GM12878 (cell line): ENCODE measurements at regions not wholly inside any gene's neighbourhood (a gene's known extent, or its start where the extent isn't known, plus 50 kb on each side); places are given as distances from the start of the nearest gene placed in this dataset.

Experiments used
- ATAC-seq: fragments of 200-7000 bp; cut with Tn5 transposase; 3 replicates; pipeline ENCODE4 v1.9.1; 2020; ENCODE audit warnings: mild to moderate bottlenecking, moderate library complexity
- BruUV-seq: library from RNA; stranded (reverse); fragments of 400-500 nt; replicated peaks from 2 replicates; lab custom pipeline; 2021; lab: Mats Ljungman, UMichigan
- CTCF ChIA-PET: fragments of 300-600 bp; sonication (Branson Sonifier 250); formaldehyde crosslinking; extraction: SDS; loops from one replicate; lab custom pipeline; 2021; ENCODE audit warnings: inconsistent platforms; lab: Yijun Ruan, JAX
- POLR2A ChIA-PET: fragments of 350-600 bp; formaldehyde crosslinking; extraction: SDS; loops from one replicate; lab custom pipeline; 2021; ENCODE audit warnings: inconsistent platforms; lab: Charles Lee
- RAD21 ChIA-PET: fragments of 300-600 bp; sonication (Branson Sonifier 250); formaldehyde crosslinking; loops from one replicate; lab custom pipeline; 2023; ENCODE audit warnings: antibody characterized with exemption; ENCODE audit not compliant: unreplicated experiment; lab: Charles Lee
- SMC1A ChIA-PET: fragments of 300-600 bp; sonication (Branson Sonifier 250); formaldehyde crosslinking; loops from one replicate; lab custom pipeline; 2023; ENCODE audit not compliant: unreplicated experiment, uncharacterized antibody; lab: Charles Lee
- DNase-seq: peaks from one replicate; pipeline ENCODE4 v3.0.0-alpha.2; 2011; ENCODE audit warnings: low read depth, low spot score
- FAIRE-seq: peaks from 3 replicates; lab custom pipeline; 2011; peaks lifted over from hg19 to GRCh38; lab: Jason Lieb, UNC
- H2AFZ ChIP-seq: 2 replicates; pipeline ENCODE4 v1.6.0; 2011; ENCODE audit warnings: low read depth, low read length, control low read depth; ENCODE audit not compliant: control insufficient read depth
- H3K27ac ChIP-seq: 2 replicates; pipeline ENCODE4 v1.5.1; 2011; ENCODE audit warnings: control low read depth; ENCODE audit not compliant: control insufficient read depth, insufficient read depth
- H3K27me3 ChIP-seq, 2 experiments: replicated peaks in 1 of 2; 2 replicates each; pipeline versions ENCODE4 v1.6.0 to v1.6.1; 2011; ENCODE audit warnings: low read length in 1 of 2; ENCODE audit not compliant: control insufficient read depth in 2 of 2, insufficient read depth in 2 of 2
- H3K36me3 ChIP-seq, 2 experiments: 2 replicates each; pipeline ENCODE4 v1.5.1; 2011; ENCODE audit warnings: low read length in 1 of 2; ENCODE audit not compliant: control insufficient read depth in 2 of 2, insufficient read depth in 2 of 2
- H3K4me1 ChIP-seq: 2 replicates; pipeline ENCODE4 v1.6.1; 2011; ENCODE audit warnings: mild to moderate bottlenecking, low read length, moderate library complexity, mixed read lengths; ENCODE audit not compliant: control insufficient read depth, insufficient read depth
- H3K4me2 ChIP-seq: 2 replicates; pipeline ENCODE4 v1.6.0; 2011; ENCODE audit warnings: control low read depth; ENCODE audit not compliant: control insufficient read depth, insufficient read depth
- H3K4me3 ChIP-seq: fragments of 200-600 bp; sonication (generic); 2 replicates; pipeline ENCODE4 v1.5.1; 2016
- H3K79me2 ChIP-seq: 2 replicates; pipeline ENCODE4 v1.6.0; 2011; ENCODE audit warnings: low read length; ENCODE audit not compliant: control insufficient read depth, insufficient read depth
- H3K9ac ChIP-seq: 2 replicates; pipeline ENCODE4 v1.8.0; 2011; ENCODE audit warnings: low read length, control low read depth, mixed read lengths; ENCODE audit not compliant: control insufficient read depth, insufficient read depth
- H3K9me3 ChIP-seq: replicated peaks from 3 replicates; pipeline ENCODE4 v1.5.1; 2011; ENCODE audit warnings: mild to moderate bottlenecking, low read length; ENCODE audit not compliant: control insufficient read depth, insufficient read depth
- H4K20me1 ChIP-seq: 2 replicates; pipeline ENCODE4 v1.6.0; 2011; ENCODE audit not compliant: control insufficient read depth, insufficient read depth
- MTA3 ChIP-seq: IDR thresholded peaks from 2 replicates; pipeline ENCODE4 v1.6.1; 2012; ENCODE audit warnings: low read length, inconsistent platforms, borderline replicate concordance
- TCF7 ChIP-seq: IDR thresholded peaks from 2 replicates; pipeline ENCODE4 v1.6.1; 2014; ENCODE audit warnings: antibody characterized with exemption, borderline replicate concordance
- ZZZ3 ChIP-seq: IDR thresholded peaks from 2 replicates; pipeline ENCODE4 v1.6.1; 2011; ENCODE audit warnings: low read depth; ENCODE audit not compliant: control insufficient read depth, insufficient read length
- WGBS: methylation state at CpG from one replicate; pipeline ENCODE4 v1.1.6; 2016; ENCODE audit warnings: low lambda C conversion rate; ENCODE audit not compliant: insufficient replicate concordance, insufficient coverage; ENCODE audit errors: missing lambda C conversion rate; 5-methylcytosine and 5-hydroxymethylcytosine counted together
- in situ Hi-C: fragments of 300-500 bp; cut with MboI; formaldehyde crosslinking; loops from 9 replicates; pipeline ENCODE4 v1.14.3; 2018; ENCODE audit warnings: mixed read lengths
- intact Hi-C: fragments of 100-400 bp; cut with micrococcal nuclease; formaldehyde crosslinking; loops from one replicate; pipeline ENCODE4 v1.14.2; 2022; ENCODE audit not compliant: unreplicated experiment
- TF ChIP-seq, protein P1 (sequence below): fragments of 450-650 bp; IDR thresholded peaks from 2 replicates; pipeline ENCODE4 v1.6.1; 2017; ENCODE audit warnings: low read depth, mild to moderate bottlenecking, moderate library complexity
- TF ChIP-seq, protein P2 (sequence below): IDR thresholded peaks from 2 replicates; pipeline ENCODE4 v1.6.1; 2012; ENCODE audit warnings: low read length, inconsistent platforms
- TF ChIP-seq, protein P3 (sequence below): IDR thresholded peaks from 2 replicates; pipeline ENCODE4 v1.6.1; 2011; ENCODE audit warnings: low read depth, low read length, improper control_type of control experiment, borderline replicate concordance
- TF ChIP-seq, protein P4 (sequence below): IDR thresholded peaks from 2 replicates; pipeline ENCODE4 v1.6.1; 2011; ENCODE audit warnings: low read depth, mild to moderate bottlenecking, low read length, moderate library complexity, borderline replicate concordance; ENCODE audit errors: extremely low read depth

DNA sequence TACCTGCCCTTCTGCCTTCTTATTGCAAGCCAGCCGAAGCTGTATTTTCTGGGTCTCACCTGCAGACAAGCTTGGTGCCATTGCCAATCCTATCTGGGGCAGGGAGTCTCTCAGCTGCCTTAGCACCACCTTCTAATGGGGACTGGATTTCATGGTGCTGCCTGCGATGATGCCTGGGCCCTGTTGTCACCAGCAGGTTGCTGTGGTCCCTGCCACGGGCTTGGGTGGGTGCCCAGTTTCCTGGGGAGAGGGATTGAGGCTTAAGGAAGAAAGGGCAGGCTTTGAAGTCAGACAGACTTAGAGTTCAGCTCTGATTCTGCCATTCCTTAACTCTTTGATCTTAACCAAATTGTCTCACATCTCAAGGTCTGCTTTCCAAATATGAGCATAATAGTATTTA lies 87.4 kb upstream of the CD96 start:
- WGBS = 0% methylated on average over 3 of the region's 3 CpGs
- TF ChIP-seq TCF7 (no peak), ZZZ3 (no peak), MTA3 (no peak)
- TF ChIP-seq, protein P1, sequence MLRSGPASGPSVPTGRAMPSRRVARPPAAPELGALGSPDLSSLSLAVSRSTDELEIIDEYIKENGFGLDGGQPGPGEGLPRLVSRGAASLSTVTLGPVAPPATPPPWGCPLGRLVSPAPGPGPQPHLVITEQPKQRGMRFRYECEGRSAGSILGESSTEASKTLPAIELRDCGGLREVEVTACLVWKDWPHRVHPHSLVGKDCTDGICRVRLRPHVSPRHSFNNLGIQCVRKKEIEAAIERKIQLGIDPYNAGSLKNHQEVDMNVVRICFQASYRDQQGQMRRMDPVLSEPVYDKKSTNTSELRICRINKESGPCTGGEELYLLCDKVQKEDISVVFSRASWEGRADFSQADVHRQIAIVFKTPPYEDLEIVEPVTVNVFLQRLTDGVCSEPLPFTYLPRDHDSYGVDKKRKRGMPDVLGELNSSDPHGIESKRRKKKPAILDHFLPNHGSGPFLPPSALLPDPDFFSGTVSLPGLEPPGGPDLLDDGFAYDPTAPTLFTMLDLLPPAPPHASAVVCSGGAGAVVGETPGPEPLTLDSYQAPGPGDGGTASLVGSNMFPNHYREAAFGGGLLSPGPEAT = no peak
- TF ChIP-seq, protein P2, sequence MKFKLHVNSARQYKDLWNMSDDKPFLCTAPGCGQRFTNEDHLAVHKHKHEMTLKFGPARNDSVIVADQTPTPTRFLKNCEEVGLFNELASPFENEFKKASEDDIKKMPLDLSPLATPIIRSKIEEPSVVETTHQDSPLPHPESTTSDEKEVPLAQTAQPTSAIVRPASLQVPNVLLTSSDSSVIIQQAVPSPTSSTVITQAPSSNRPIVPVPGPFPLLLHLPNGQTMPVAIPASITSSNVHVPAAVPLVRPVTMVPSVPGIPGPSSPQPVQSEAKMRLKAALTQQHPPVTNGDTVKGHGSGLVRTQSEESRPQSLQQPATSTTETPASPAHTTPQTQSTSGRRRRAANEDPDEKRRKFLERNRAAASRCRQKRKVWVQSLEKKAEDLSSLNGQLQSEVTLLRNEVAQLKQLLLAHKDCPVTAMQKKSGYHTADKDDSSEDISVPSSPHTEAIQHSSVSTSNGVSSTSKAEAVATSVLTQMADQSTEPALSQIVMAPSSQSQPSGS = no peak
- TF ChIP-seq, protein P3, sequence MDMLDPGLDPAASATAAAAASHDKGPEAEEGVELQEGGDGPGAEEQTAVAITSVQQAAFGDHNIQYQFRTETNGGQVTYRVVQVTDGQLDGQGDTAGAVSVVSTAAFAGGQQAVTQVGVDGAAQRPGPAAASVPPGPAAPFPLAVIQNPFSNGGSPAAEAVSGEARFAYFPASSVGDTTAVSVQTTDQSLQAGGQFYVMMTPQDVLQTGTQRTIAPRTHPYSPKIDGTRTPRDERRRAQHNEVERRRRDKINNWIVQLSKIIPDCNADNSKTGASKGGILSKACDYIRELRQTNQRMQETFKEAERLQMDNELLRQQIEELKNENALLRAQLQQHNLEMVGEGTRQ = no peak
- TF ChIP-seq, protein P4, sequence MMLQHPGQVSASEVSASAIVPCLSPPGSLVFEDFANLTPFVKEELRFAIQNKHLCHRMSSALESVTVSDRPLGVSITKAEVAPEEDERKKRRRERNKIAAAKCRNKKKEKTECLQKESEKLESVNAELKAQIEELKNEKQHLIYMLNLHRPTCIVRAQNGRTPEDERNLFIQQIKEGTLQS = no peak
- TF ChIP-seq, all 136 proteins: peak for 0
- Histone ChIP-seq H3K4me3 (no peak overlapping the region), H3K9ac (no peak overlapping the region), H2AFZ (no peak overlapping the region), H4K20me1 (no peaks in the 10 kb centered on the region), H3K27ac (no peak overlapping the region), H3K27me3 (no peaks in the 10 kb centered on the region), H3K36me3 (no peaks in the 10 kb centered on the region), H3K79me2 (no peaks in the 10 kb centered on the region), H3K4me2 (no peak overlapping the region), H3K4me1 (no peaks in the 10 kb centered on the region), H3K9me3 (no peaks in the 10 kb centered on the region)
- RAD21 ChIA-PET = no interaction called here
- no TSS peak for BruUV-seq
- in situ Hi-C loops (no loop called here), intact Hi-C loops (no loop called here)
- POLR2A ChIA-PET = no interaction called here
- FAIRE-seq (no peak), ATAC-seq (no peak), DNase-seq (no peak)
- SMC1A ChIA-PET = interaction anchor here (1.8 kb wide), 1 partner anchor 9 kb away, joined by 4 read pairs; no protein-coding TSS in a partner anchor
- CTCF ChIA-PET = no interaction called here
